NCI-H2196 (cell line): ENCODE measurements at regions not wholly inside any gene's neighbourhood (a gene's known extent, or its start where the extent isn't known, plus 50 kb on each side); places are given as distances from the start of the nearest gene placed in this dataset.

Experiments used
- DNase-seq: peaks from one replicate; lab custom pipeline; 2025; ENCODE audit not compliant: unreplicated experiment; lab: John Stamatoyannopoulos, UW

- no peak for DNase-seq
Observed at GRCh38 chr10:32174349-32174893, 118.2 kb upstream of the KIF5B start.

DNA sequence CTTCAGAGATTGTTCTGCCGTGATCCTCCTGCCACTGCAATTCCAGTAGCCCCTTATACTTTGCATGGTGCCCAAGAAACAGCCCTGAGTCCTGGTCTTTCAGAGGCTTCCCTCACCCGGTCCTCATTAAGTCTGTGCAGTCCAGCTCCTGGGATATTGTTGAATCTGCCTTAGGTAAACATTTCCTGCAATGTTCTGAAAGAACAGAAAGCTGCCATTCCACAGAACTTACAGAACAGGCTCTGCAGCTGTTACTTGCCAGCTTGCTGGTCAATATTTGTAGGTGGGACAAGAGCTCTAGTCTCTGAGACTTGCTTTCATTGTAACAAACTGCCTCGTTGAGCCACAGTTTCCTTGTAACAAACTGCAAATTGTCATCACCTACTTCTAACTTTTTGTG lies 115.0 kb upstream of the KIF5B start:
- peak; percentile 6 for DNase-seq

GRCh38 chr10:32169556-32169955 lies 113.3 kb upstream of the KIF5B start:
- DNase-seq, result no peak

DNA sequence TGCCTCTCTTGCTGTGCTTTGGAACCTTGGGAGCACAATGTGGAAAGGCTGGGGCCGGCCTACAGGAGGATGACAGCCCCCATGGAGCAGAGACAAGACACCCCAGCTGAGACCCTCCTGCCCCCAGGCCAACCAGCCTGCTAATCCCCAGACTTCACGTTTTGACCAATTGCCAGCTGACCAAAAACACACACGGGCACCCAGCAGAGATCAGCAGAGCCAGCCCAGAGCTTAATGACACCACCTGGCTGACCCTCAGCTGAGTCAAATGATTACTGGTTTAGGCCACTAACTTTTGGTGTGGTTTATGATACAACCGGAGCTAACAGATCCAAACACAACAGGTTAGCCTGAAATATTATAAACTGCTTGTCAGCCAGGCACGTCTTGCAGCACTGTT lies 111.2 kb upstream of the KIF5B start:
- DNase-seq, result no peak

DNA sequence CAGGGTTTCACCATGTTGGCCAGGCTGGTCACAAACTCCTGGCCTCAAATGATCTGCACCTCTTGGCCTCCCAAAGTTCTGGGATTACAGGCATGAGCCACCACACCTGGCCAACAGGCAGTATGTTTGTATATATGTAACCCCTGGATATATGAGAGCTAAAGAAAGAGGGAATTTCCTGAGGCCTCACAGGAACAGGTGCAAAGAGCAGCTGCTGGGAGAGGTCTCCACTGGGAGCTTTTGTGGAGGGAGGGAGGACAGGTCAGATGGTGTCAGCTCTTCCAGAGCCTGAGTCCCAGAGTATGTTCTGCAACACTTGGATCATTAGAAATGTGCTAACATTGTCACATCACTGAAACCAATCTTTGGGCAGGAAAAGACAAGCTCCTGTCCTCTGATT lies 110.1 kb upstream of the KIF5B start:
- DNase-seq, result peak; percentile 4

- DNase-seq, result no peak
Observed at GRCh38 chr10:32163762-32164148, 107.5 kb upstream of the KIF5B start.

- no peak for DNase-seq
Observed at GRCh38 chr10:32163071-32163761, 107.0 kb upstream of the KIF5B start.

DNA sequence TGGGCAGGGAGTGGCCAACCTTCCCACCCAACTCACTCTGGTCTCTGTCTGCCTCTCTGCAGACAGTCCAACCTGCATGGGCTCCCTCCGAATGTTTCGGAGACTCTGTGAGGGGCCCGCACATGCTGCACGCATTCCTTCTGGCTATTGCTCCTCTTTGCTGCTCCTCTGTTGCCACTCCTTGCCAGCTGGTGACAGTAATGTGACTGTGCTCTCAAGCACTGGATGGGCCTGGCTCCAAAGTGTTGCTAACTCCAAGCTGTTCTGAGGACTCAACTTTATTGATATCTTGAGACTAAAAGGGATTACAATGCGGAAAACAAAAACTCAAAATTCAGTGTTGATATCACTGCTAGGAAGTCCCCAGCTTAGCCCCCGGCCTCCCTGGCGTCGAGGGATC lies 105.4 kb upstream of the KIF5B start:
- no peak for DNase-seq

GRCh38 chr10:32160864-32161263 lies 104.6 kb upstream of the KIF5B start:
- DNase-seq, result no peak

- no peak for DNase-seq
Observed at GRCh38 chr10:32159264-32159663, 103.0 kb upstream of the KIF5B start.

GRCh38 chr10:32156031-32156495 lies 99.8 kb upstream of the KIF5B start:
- DNase-seq, result no peak

GRCh38 chr10:32155075-32155516 lies 98.9 kb upstream of the KIF5B start:
- no peak for DNase-seq

DNA sequence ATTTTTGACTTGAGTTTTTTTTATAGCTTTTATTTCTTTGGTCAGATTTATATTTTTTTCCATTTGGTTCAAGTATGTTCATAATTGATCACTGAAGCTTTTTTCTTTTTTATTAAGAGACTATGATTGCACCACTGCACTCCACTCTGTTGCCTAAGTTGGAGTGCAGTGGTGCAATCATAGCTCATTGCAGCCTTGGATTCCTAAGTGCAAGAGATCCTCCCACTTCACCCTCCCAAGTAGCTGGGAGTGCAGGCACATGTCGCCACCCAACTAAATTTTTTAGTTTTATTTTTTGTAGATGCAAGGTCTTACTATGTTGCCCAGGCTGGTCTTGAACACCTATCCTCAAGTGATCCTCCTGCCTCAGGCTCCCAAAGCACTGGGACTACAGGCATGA lies 97.7 kb upstream of the KIF5B start:
- no peak for DNase-seq

GRCh38 chr10:32153252-32153651 lies 97.0 kb upstream of the KIF5B start:
- no peak for DNase-seq

GRCh38 chr10:32151871-32152270 lies 95.6 kb upstream of the KIF5B start:
- no peak for DNase-seq

DNA sequence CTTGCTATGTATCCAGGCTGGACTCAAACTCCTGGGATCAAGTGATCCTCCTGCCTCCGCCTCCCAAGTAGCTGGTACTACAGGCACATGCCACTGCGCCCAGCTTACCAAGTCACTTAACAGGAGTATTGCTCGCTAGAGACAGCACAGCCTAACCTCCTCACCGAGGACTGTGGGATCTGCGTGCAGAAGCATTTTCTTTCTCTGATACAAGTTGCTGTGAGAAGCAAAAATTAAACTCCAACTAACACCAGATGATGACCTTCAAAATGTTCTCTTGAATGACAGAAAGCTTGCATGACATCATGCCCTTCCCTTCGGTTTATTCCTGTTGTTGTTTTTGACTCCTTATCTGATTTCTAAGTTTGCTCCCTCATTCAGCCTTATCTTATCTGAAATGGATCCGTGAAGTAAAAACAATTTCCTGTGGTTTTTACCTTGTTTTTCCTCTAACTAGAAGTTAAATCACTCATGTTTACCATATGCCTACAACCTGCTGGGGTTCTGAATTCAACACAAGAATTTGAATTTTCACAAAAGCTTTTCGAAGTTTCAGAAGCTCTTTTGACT lies 94.4 kb upstream of the KIF5B start:
- DNase-seq, result no peak

- DNase-seq, result peak; percentile 4
Observed at GRCh38 chr10:32149252-32149955, 93.2 kb upstream of the KIF5B start.

DNA sequence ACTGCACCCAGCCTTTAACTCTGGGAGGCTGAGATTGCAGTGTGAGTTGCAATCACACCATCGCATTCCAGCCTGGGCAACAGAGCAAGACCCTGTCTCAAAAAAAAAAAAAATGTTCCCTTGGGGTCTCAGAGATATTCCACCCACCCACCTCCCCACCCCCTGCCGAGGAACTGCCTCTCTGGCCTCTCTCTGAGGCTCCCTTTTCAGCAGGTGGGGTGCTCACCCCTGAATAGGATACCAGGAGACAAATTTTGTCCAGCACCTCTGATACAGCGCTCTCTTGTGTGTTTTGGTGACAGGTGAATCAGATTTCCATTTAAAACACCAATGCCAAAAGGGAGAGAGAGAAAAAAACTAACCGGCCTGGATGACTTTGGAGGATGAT lies 92.6 kb upstream of the KIF5B start:
- DNase-seq, result no peak

DNA sequence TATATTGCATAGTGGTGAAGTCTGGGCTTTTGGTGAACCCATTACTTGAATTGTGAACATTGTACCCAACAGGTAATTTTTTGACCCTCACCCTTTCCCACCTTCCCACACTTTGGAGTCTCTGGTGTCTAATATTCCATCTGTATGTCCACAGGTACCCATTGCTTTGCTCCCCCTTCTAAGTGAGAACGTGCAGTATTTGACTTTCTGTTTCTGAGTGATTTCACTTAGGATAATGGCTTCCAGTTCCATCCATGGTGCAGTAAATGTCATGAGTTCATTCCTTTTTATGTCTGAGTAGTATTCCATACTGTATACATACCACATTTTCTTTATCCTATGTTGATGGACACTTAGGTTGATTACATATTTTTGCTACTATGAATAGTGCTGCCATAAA lies 91.5 kb upstream of the KIF5B start:
- DNase-seq, result no peak

- no peak for DNase-seq
Observed at GRCh38 chr10:32146166-32146565, 89.9 kb upstream of the KIF5B start.

- no peak for DNase-seq
Observed at GRCh38 chr10:32144817-32145688, 88.8 kb upstream of the KIF5B start.
